T47D (cell line): ENCODE measurements at regions not wholly inside any gene's neighbourhood (a gene's known extent, or its start where the extent isn't known, plus 50 kb on each side); places are given as distances from the start of the nearest gene placed in this dataset.

ENCODE experiments used
- DNase-seq, 2 experiments: peaks; one replicate each; pipeline versions ENCODE4 v3.0.0 to v3.0.0-alpha.2; 2011 to 2012; ENCODE audit warnings: low read depth in 1 of 2, low spot score in 1 of 2
- JUND ChIP-seq: IDR thresholded peaks from 2 replicates; pipeline ENCODE4 v1.6.1; 2012; ENCODE audit warnings: low read depth
- in situ Hi-C: cut with HindIII; loops from 2 replicates; pipeline ENCODE4 v1.10.0; 2016; ENCODE audit warnings: low sequenced_read_pairs, low pct_unique_long_range_greater_than_20kb

GRCh38 chr4:3368334-3368733 lies 73.4 kb upstream of the HGFAC start:
- no peak for DNase-seq
- in situ Hi-C loops: no loop called here

GRCh38 chr4:3368841-3369760 lies 72.7 kb upstream of the HGFAC start:
- TF ChIP-seq JUND: no peak
- in situ Hi-C loops: no loop called here

More at GRCh38 chr4:3368334-3368733, 73.4 kb upstream of the HGFAC start:
- TF ChIP-seq JUND: no peak

GRCh38 chr4:3369781-3370674 lies 71.7 kb upstream of the HGFAC start:
- no peak for TF ChIP-seq JUND
- DNase-seq: no peak
- in situ Hi-C loops: no loop called here

More at GRCh38 chr4:3368841-3369760, 72.7 kb upstream of the HGFAC start:
- no peak for DNase-seq

GRCh38 chr4:3371033-3372001 lies 70.5 kb upstream of the HGFAC start:
- in situ Hi-C loops: no loop called here
- DNase-seq: no peak
- TF ChIP-seq JUND: no peak

GRCh38 chr4:3372264-3372932 lies 69.4 kb upstream of the HGFAC start:
- in situ Hi-C loops: no loop called here
- DNase-seq: no peak
- no peak for TF ChIP-seq JUND

- in situ Hi-C loops: no loop called here
- TF ChIP-seq JUND: no peak
- no peak for DNase-seq
These were observed 68.8 kb upstream of the HGFAC start for GRCh38 chr4:3372933-3373465.

- no peak for TF ChIP-seq JUND
- in situ Hi-C loops: no loop called here
- no peak for DNase-seq
These were observed 68.3 kb upstream of the HGFAC start for GRCh38 chr4:3373468-3373867.

GRCh38 chr4:3374011-3374645 lies 67.6 kb upstream of the HGFAC start:
- no peak for TF ChIP-seq JUND
- DNase-seq: no peak
- in situ Hi-C loops: no loop called here

- DNase-seq: no peak
- in situ Hi-C loops: no loop called here
- TF ChIP-seq JUND: no peak
These were observed 67.1 kb upstream of the HGFAC start for GRCh38 chr4:3374667-3375066.

- TF ChIP-seq JUND: no peak
- DNase-seq: no peak
- in situ Hi-C loops: no loop called here
These were observed 66.1 kb upstream of the HGFAC start for GRCh38 chr4:3375688-3376087.

- in situ Hi-C loops: no loop called here
- no peak for DNase-seq
- TF ChIP-seq JUND: no peak
These were observed 65.5 kb upstream of the HGFAC start for GRCh38 chr4:3376266-3376665.
